IMR-90 (cell line): ENCODE measurements at regions not wholly inside any gene's neighbourhood (a gene's known extent, or its start where the extent isn't known, plus 50 kb on each side); places are given as distances from the start of the nearest gene placed in this dataset.
A peak's percentile ranks its signal among the peaks of the same experiment; 100 is the strongest.

Experiments used
- ATAC-seq: fragments of 200-7000 bp; cut with Tn5 transposase; 2 replicates; pipeline ENCODE4 v1.9.1; 2020; ENCODE audit warnings: low read depth, mild to moderate bottlenecking, moderate library complexity
- BruUV-seq: library from RNA; stranded (reverse); fragments of 400-500 nt; replicated peaks from 2 replicates; lab custom pipeline; 2021; lab: Mats Ljungman, UMichigan
- CTCF ChIA-PET: fragments of 300-600 bp; formaldehyde crosslinking; extraction: SDS; loops from one replicate; lab custom pipeline; 2021; ENCODE audit warnings: antibody characterized with exemption; lab: Yijun Ruan, JAX
- POLR2A ChIA-PET: fragments of 300-600 bp; sonication (Branson Sonifier 250); formaldehyde crosslinking; loops from one replicate; lab custom pipeline; 2022; ENCODE audit warnings: antibody characterized with exemption; ENCODE audit not compliant: unreplicated experiment; lab: Charles Lee
- DNase-seq: peaks from one replicate; pipeline ENCODE4 v3.0.0; 2013
- H2AFZ ChIP-seq: replicated peaks from 2 replicates; pipeline ENCODE3; 2013; ENCODE audit warnings: low read length, mild to moderate bottlenecking; ENCODE audit not compliant: poor library complexity
- H2AK5ac ChIP-seq: 2 replicates; pipeline ENCODE4 v1.6.1; 2013; ENCODE audit warnings: low read depth, low read length, inconsistent platforms
- H2AK9ac ChIP-seq: replicated peaks from 2 replicates; pipeline ENCODE3; 2013; ENCODE audit warnings: mild to moderate bottlenecking, low read depth, low read length, moderate library complexity; ENCODE audit not compliant: poor library complexity
- H2BK120ac ChIP-seq: 2 replicates; pipeline ENCODE4 v1.6.1; 2013; ENCODE audit warnings: low read depth, low read length, inconsistent platforms
- H2BK15ac ChIP-seq: 3 replicates; pipeline ENCODE4 v1.6.1; 2013; ENCODE audit warnings: low read depth, low read length, inconsistent platforms
- H2BK20ac ChIP-seq: 2 replicates; pipeline ENCODE4 v1.6.1; 2013; ENCODE audit warnings: low read depth, mild to moderate bottlenecking, inconsistent platforms, low read length, moderate library complexity
- H2BK5ac ChIP-seq: 2 replicates; pipeline ENCODE4 v1.6.1; 2013; ENCODE audit warnings: mild to moderate bottlenecking, low read depth, low read length, inconsistent platforms; ENCODE audit not compliant: poor library complexity, severe bottlenecking
- H3K14ac ChIP-seq: replicated peaks from 2 replicates; pipeline ENCODE4 v1.6.1; 2013; ENCODE audit warnings: low read depth, low read length, inconsistent platforms
- H3K18ac ChIP-seq: 2 replicates; pipeline ENCODE4 v1.6.1; 2013; ENCODE audit warnings: low read depth, low read length, control low read depth
- H3K23ac ChIP-seq: 2 replicates; pipeline ENCODE4 v1.6.1; 2013; ENCODE audit warnings: low read depth, low read length, inconsistent platforms
- H3K27ac ChIP-seq: 2 replicates; pipeline ENCODE4 v1.5.1; 2013; ENCODE audit warnings: mild to moderate bottlenecking, control low read depth, low read length; ENCODE audit not compliant: insufficient read depth
- H3K27me3 ChIP-seq: 2 replicates; pipeline ENCODE4 v1.6.1; 2013; ENCODE audit warnings: low read length; ENCODE audit not compliant: control insufficient read depth, insufficient read depth
- H3K36me3 ChIP-seq: 2 replicates; pipeline ENCODE4 v1.6.1; 2013; ENCODE audit warnings: low read length, mixed read lengths; ENCODE audit not compliant: control insufficient read depth, insufficient read depth
- H3K4ac ChIP-seq: 2 replicates; pipeline ENCODE4 v1.6.1; 2013; ENCODE audit warnings: low read depth, low read length, inconsistent platforms
- H3K4me1 ChIP-seq: 2 replicates; pipeline ENCODE4 v1.6.1; 2013; ENCODE audit warnings: low read length, mixed read lengths; ENCODE audit not compliant: control insufficient read depth, insufficient read depth
- H3K4me2 ChIP-seq: 2 replicates; pipeline ENCODE4 v1.6.1; 2013; ENCODE audit warnings: low read depth, mild to moderate bottlenecking, control low read depth, low read length, moderate library complexity
- H3K4me3 ChIP-seq: 2 replicates; pipeline ENCODE4 v1.5.1; 2013; ENCODE audit warnings: low read depth, mild to moderate bottlenecking, control low read depth, low read length, moderate library complexity; ENCODE audit not compliant: insufficient read depth
- H3K56ac ChIP-seq: 2 replicates; pipeline ENCODE4 v1.6.1; 2013; ENCODE audit warnings: low read length, inconsistent platforms; ENCODE audit not compliant: insufficient read depth; ENCODE audit errors: extremely low read depth
- H3K79me1 ChIP-seq, 2 experiments: 2 replicates each; pipeline ENCODE4 v1.6.1; 2013; ENCODE audit warnings: low read length in 2 of 2, inconsistent platforms in 1 of 2, low read depth in 1 of 2
- H3K9ac ChIP-seq: 2 replicates; pipeline ENCODE4 v1.6.1; 2013; ENCODE audit warnings: low read depth, low read length, control low read depth
- H3K9me1 ChIP-seq: 2 replicates; pipeline ENCODE4 v1.6.1; 2013; ENCODE audit warnings: low read length, inconsistent platforms; ENCODE audit not compliant: insufficient read depth
- H3K9me3 ChIP-seq: 2 replicates; pipeline ENCODE4 v1.6.1; 2013; ENCODE audit warnings: low read length; ENCODE audit not compliant: control insufficient read depth, insufficient read depth
- H4K20me1 ChIP-seq: 2 replicates; pipeline ENCODE4 v1.6.1; 2013; ENCODE audit warnings: low read length, inconsistent platforms; ENCODE audit not compliant: insufficient read depth
- H4K5ac ChIP-seq: 2 replicates; pipeline ENCODE4 v1.6.1; 2013; ENCODE audit warnings: mild to moderate bottlenecking, low read depth, low read length, control low read depth
- H4K8ac ChIP-seq, 2 experiments: 2 replicates each; pipeline ENCODE4 v1.6.1; 2013; ENCODE audit warnings: low read depth in 2 of 2, low read length in 2 of 2, control low read depth in 1 of 2, inconsistent platforms in 1 of 2
- H4K91ac ChIP-seq: 2 replicates; pipeline ENCODE4 v1.6.1; 2013; ENCODE audit warnings: low read depth, low read length, inconsistent platforms; ENCODE audit not compliant: insufficient read depth
- BHLHE40 ChIP-seq: fragments of 150-350 bp; IDR thresholded peaks from 2 replicates; pipeline ENCODE4 v1.6.1; 2016; ENCODE audit warnings: mild to moderate bottlenecking, low read depth, low read length
- CHD1 ChIP-seq: IDR thresholded peaks from 2 replicates; pipeline ENCODE4 v1.6.1; 2012; ENCODE audit warnings: low read depth, low read length, improper control_type of control experiment
- MAFK ChIP-seq: IDR thresholded peaks from 2 replicates; pipeline ENCODE4 v1.6.1; 2012; ENCODE audit warnings: low read depth, low read length, improper control_type of control experiment
- NFE2L2 ChIP-seq: fragments of 150-350 bp; IDR thresholded peaks from 2 replicates; pipeline ENCODE4 v1.6.1; 2016; ENCODE audit warnings: low read depth, mild to moderate bottlenecking, low read length
- WGBS, 2 experiments: methylation state at CpG; one replicate each; pipeline versions ENCODE4 v1.1.5 to v1.1.7; 2013; ENCODE audit warnings: missing lambda C conversion rate in 2 of 2; ENCODE audit not compliant: insufficient read length in 1 of 2; ENCODE audit errors: extremely low coverage in 2 of 2; 5-methylcytosine and 5-hydroxymethylcytosine counted together
- dilution Hi-C: fragments of 300-500 bp; cut with HindIII; formaldehyde crosslinking; loops from one replicate; pipeline ENCODE4 v1.14.3; 2018; ENCODE audit warnings: low sequenced_read_pairs; ENCODE audit not compliant: unreplicated experiment
- in situ Hi-C: fragments of 300-500 bp; cut with MboI; formaldehyde crosslinking; loops from 3 replicates; pipeline ENCODE4 v1.14.3; 2019; ENCODE audit warnings: low sequenced_read_pairs, inconsistent platforms, mixed read lengths
- intact Hi-C: fragments of 100-400 bp; cut with micrococcal nuclease; formaldehyde crosslinking; loops from 2 replicates; pipeline ENCODE4 v1.10.0; 2022

DNA sequence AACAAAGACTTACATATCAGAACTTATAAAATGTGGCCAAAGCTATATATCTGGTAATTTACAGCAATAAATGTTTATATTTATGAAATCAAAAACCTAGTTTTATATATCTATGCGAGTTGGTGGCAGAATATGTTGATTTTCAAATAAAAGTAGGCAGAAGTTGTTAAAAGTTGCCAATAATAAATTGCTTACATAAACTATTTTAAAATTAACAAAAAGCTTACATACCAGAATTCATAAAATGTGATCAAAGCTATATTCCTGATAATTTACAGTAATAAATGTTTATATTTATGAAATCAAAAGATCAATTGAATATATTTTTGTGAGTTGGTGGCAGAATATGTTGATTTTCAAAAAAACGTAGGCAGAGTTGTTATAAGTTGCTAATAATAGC lies 451.8 kb upstream of the KHDRBS2 start:
- H4K5ac ChIP-seq = no peak overlapping the region
- H4K8ac ChIP-seq = no peak overlapping the region
- ATAC-seq (no peak), DNase-seq (no peak)
- BruUV-seq = no TSS peak
- no peak overlapping the region for H2BK15ac ChIP-seq
- no peak overlapping the region for H2AFZ ChIP-seq
- H2BK20ac ChIP-seq = no peak overlapping the region
- no peaks in the 10 kb centered on the region for H4K20me1 ChIP-seq
- H2BK5ac ChIP-seq = no peak overlapping the region
- intact Hi-C loops = no loop called here
- no peaks in the 10 kb centered on the region for H3K9me1 ChIP-seq
- no peak overlapping the region for H2BK120ac ChIP-seq
- H3K56ac ChIP-seq = no peak overlapping the region
- no peak overlapping the region for H2AK5ac ChIP-seq
- H2AK9ac ChIP-seq = no peak overlapping the region
- H3K14ac ChIP-seq = no peak overlapping the region
- ChIA-PET CTCF (no interaction called here), POLR2A (no interaction called here)
- peaks cover 8% of the 10 kb centered on the region; the same call in 1 of the 2 replicates for H3K9me3 ChIP-seq
- dilution Hi-C loops = no loop called here
- no peaks in the 10 kb centered on the region for H3K27me3 ChIP-seq
- in situ Hi-C loops = no loop called here
- no peaks in the 10 kb centered on the region for H3K36me3 ChIP-seq
- H3K4me1 ChIP-seq = no peaks in the 10 kb centered on the region
- no CpG with 5 or more reads among the region's 2 CpGs for WGBS, 2 experiments
- H3K23ac ChIP-seq = no peak overlapping the region
- no peak overlapping the region for H3K18ac ChIP-seq
- no peak overlapping the region for H3K4ac ChIP-seq
- no peak for TF ChIP-seq CHD1
- peak; percentile 62; the same call in 1 of the 2 replicates for TF ChIP-seq MAFK
- no peak for TF ChIP-seq BHLHE40
- no peak for TF ChIP-seq NFE2L2
- H3K9ac ChIP-seq = no peak overlapping the region
- no peak overlapping the region for H3K4me2 ChIP-seq
- H3K4me3 ChIP-seq = no peak overlapping the region
- no peak overlapping the region for H3K27ac ChIP-seq
- H3K79me1 ChIP-seq = no peaks in the 10 kb centered on the region
- no peak overlapping the region for H4K91ac ChIP-seq
